ENCODE measurements at regions not wholly inside any gene's neighbourhood (a gene's known extent, or its start where the extent isn't known, plus 50 kb on each side); places are given as distances from the start of the nearest gene placed in this dataset.

DNA sequence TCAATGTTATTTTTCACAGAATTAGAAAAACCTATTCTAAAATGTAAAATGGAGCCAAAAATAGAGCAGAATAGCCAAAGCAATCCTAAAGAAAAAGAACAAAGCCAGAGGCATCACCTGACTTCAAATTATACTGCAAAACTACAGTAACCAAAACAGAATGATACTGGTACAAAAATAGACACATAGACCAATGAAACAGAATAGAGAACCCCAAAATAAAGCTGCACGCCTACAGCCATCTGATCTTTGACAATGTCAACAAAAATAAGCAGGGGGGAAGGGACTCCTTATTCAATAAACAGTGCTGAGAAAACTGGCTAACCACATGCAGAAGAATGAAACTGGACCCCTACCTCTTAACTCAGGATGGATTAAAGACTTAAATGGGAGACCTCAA, 65.8 kb upstream of the PDE4D start:
- TF ChIP-seq, protein P1, sequence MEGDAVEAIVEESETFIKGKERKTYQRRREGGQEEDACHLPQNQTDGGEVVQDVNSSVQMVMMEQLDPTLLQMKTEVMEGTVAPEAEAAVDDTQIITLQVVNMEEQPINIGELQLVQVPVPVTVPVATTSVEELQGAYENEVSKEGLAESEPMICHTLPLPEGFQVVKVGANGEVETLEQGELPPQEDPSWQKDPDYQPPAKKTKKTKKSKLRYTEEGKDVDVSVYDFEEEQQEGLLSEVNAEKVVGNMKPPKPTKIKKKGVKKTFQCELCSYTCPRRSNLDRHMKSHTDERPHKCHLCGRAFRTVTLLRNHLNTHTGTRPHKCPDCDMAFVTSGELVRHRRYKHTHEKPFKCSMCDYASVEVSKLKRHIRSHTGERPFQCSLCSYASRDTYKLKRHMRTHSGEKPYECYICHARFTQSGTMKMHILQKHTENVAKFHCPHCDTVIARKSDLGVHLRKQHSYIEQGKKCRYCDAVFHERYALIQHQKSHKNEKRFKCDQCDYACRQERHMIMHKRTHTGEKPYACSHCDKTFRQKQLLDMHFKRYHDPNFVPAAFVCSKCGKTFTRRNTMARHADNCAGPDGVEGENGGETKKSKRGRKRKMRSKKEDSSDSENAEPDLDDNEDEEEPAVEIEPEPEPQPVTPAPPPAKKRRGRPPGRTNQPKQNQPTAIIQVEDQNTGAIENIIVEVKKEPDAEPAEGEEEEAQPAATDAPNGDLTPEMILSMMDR (conservative IDR thresholded peaks at IDR 0.05; ENCODE audit: low read depth, low read length) = no peak
- H3K4me3 ChIP-seq (ENCODE audit: low read depth, low read length) = no peak overlapping the region
- no peak for DNase-seq (ENCODE audit: low read depth)

- TF ChIP-seq, protein P1 (conservative IDR thresholded peaks at IDR 0.05; ENCODE audit: low read depth, low read length) = no peak
- H3K4me3 ChIP-seq (ENCODE audit: low read depth, low read length) = no peak overlapping the region
- DNase-seq (ENCODE audit: low read depth) = no peak
These were observed 62.7 kb upstream of the PDE4D start for GRCh38 chr5:59956130-59956783.

- no peak overlapping the region for H3K4me3 ChIP-seq (ENCODE audit: low read depth, low read length)
- TF ChIP-seq, protein P1 (conservative IDR thresholded peaks at IDR 0.05; ENCODE audit: low read depth, low read length) = no peak
- DNase-seq (ENCODE audit: low read depth) = no peak
These were observed 61.7 kb upstream of the PDE4D start for GRCh38 chr5:59955241-59955640.

- no peak for DNase-seq (ENCODE audit: low read depth)
- H3K4me3 ChIP-seq (ENCODE audit: low read depth, low read length) = no peak overlapping the region
- TF ChIP-seq, protein P1 (conservative IDR thresholded peaks at IDR 0.05; ENCODE audit: low read depth, low read length) = no peak
These were observed 50.1 kb upstream of the PDE4D start for GRCh38 chr5:59943452-59944113.
